GM23248 (cell line): ENCODE measurements at regions not wholly inside any gene's neighbourhood (a gene's known extent, or its start where the extent isn't known, plus 50 kb on each side); places are given as distances from the start of the nearest gene placed in this dataset.

Experiments
- EZH2 ChIP-seq: fragments of 200-600 bp; sonication (generic); IDR thresholded peaks from 2 replicates; pipeline ENCODE4 v1.6.1; 2018; ENCODE audit warnings: antibody characterized with exemption, mild to moderate bottlenecking; ENCODE audit not compliant: insufficient read depth, poor library complexity, severe bottlenecking
- EZH2phosphoT487 ChIP-seq: fragments of 200-600 bp; sonication (generic); IDR thresholded peaks from 2 replicates; pipeline ENCODE4 v1.6.1; 2018; ENCODE audit warnings: antibody characterized with exemption, moderate library complexity, mild to moderate bottlenecking, low read depth; ENCODE audit not compliant: insufficient read depth

- no peak for TF ChIP-seq EZH2
- no peak for TF ChIP-seq EZH2phosphoT487
These were observed 227.3 kb upstream of the IL12A start for GRCh38 chr3:159761369-159761768.
